NCI-H146 treated with DMSO at 0.1 percent for 48 hours (cell line): ENCODE measurements at regions not wholly inside any gene's neighbourhood (a gene's known extent, or its start where the extent isn't known, plus 50 kb on each side); places are given as distances from the start of the nearest gene placed in this dataset.

ENCODE experiments used
- DNase-seq: peaks from one replicate; lab custom pipeline; 2025; ENCODE audit not compliant: unreplicated experiment; lab: John Stamatoyannopoulos, UW

GRCh38 chrX:30951003-30951402 lies 61.9 kb upstream of the TAB3 start:
- no peak for DNase-seq

- no peak for DNase-seq
Observed at GRCh38 chrX:30950391-30950790, 61.3 kb upstream of the TAB3 start.

DNA sequence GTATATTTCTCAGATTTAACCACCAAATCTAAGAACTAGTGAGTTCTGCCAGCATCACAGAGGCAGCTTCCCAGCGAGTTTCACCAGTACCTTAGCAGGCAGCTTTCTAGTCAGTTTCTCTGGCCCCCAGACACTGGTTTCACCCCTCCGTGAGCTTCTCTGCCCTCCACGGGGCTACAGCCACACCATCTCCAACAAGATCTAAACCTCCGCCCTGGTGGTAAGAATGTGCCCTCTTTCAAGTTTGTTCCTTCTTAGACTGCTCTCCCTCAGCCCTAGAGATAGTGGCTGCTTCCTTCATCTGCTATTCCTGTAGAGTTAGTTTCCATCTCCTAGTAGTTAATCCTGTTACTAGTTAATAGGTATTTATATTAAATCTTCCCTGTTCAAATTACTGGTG lies 60.5 kb upstream of the TAB3 start:
- DNase-seq = no peak

- no peak for DNase-seq
Observed at GRCh38 chrX:30948626-30949025, 59.6 kb upstream of the TAB3 start.

DNA sequence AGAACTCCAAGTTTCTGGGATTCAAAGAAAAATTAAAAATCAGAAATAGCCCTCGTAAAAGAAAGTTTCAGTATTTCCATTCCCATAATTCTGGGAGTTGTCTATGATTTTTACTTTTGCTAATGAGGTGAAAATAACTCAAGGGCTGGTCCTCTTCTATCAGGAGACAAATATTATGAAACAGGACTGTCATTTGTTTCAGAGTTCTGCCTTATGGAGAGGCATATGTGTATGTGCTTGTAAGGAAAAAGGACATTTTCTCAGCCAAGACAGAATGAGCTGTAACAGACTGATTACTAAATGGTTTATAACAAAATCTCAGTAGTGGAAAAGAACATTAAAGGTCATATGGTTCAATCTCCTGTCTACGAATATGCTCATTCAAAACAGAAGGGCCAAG lies 59.0 kb upstream of the TAB3 start:
- DNase-seq = no peak

GRCh38 chrX:30943984-30944383 lies 54.9 kb upstream of the TAB3 start:
- DNase-seq = no peak

GRCh38 chrX:30941898-30942297 lies 52.8 kb upstream of the TAB3 start:
- DNase-seq = no peak

DNA sequence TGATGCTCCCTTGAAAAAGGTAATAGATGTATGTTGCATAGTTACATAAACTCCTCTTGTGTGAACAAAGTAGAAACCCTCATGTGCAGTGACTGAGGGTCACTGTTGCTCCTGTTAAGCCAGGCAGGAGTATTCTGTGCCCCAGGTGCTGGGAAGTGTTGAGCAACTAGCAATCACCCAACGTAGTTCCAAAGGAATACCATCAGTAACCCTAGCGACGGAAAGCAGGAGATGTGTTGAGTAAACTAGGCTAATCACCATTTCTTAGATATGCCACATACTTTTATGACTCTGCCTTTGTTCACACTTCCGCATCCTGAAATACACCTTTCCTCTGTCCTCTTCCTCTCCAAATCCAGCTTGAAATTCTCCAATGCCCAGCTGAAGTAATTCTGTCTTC lies 50.9 kb upstream of the TAB3 start:
- DNase-seq = no peak
